ENCODE measurements at regions not wholly inside any gene's neighbourhood (a gene's known extent, or its start where the extent isn't known, plus 50 kb on each side); places are given as distances from the start of the nearest gene placed in this dataset.

DNA sequence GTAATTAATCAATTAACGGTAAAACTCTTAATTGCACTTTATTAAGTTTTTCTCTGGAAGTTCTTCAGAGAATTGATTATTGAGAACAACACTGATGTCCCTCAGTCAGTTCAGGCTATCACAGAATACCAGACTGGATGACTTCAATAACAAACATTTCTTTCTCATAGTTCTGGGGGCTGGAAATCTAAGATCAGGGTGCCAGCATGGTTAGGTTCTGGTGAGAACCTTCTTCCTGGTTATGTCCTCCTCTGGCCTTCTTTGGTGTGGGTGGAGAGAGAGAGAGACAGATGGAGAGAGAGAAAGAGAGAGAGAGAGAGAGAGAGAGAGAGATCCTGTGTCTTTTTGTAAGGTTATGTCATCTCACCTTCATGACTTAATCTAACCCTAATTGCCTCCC is 71.4 kb upstream of the DAP start:
- POLR2A ChIA-PET = no interaction called here
- TF ChIP-seq, protein P1, sequence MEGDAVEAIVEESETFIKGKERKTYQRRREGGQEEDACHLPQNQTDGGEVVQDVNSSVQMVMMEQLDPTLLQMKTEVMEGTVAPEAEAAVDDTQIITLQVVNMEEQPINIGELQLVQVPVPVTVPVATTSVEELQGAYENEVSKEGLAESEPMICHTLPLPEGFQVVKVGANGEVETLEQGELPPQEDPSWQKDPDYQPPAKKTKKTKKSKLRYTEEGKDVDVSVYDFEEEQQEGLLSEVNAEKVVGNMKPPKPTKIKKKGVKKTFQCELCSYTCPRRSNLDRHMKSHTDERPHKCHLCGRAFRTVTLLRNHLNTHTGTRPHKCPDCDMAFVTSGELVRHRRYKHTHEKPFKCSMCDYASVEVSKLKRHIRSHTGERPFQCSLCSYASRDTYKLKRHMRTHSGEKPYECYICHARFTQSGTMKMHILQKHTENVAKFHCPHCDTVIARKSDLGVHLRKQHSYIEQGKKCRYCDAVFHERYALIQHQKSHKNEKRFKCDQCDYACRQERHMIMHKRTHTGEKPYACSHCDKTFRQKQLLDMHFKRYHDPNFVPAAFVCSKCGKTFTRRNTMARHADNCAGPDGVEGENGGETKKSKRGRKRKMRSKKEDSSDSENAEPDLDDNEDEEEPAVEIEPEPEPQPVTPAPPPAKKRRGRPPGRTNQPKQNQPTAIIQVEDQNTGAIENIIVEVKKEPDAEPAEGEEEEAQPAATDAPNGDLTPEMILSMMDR (IDR thresholded peaks at IDR 0.05; ENCODE audit: control extremely low read depth, extremely low read depth, low read depth, missing control alignments) = no peak
- CTCF ChIA-PET = interaction anchor here (0.7 to 1.7 kb wide), 2 partner anchors 17 to 21 kb away, joined by 3 to 4 read pairs; no protein-coding TSS in a partner anchor
- no peak for DNase-seq (ENCODE audit: extremely low spot score)

DNA sequence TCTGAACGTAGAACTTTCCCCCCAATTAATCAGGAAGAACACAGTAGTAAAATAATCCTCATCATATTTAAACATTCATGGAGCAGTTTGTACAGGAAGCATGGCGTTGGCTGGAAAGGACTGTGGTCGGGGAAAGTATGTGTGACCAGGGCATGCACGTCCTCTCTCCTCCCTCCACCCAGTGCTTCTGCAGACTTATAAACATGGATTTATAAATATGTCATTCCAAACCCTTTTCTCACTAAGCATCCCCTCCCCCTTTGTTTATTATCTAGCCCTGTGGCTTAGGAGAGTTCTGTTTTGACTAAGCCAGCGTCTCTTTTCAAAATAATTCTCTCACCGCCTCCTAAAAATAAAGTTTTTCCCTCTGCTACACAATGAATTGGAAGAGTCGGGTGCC is 70.4 kb upstream of the DAP start:
- CTCF ChIA-PET = interaction anchor here (1.5 to 1.7 kb wide), 2 partner anchors 16 to 33 kb away, joined by 3 to 4 read pairs; no protein-coding TSS in a partner anchor
- TF ChIP-seq, protein P1 (IDR thresholded peaks at IDR 0.05; ENCODE audit: control extremely low read depth, extremely low read depth, low read depth, missing control alignments) = no peak
- no peak for DNase-seq (ENCODE audit: extremely low spot score)
- POLR2A ChIA-PET = no interaction called here

DNA sequence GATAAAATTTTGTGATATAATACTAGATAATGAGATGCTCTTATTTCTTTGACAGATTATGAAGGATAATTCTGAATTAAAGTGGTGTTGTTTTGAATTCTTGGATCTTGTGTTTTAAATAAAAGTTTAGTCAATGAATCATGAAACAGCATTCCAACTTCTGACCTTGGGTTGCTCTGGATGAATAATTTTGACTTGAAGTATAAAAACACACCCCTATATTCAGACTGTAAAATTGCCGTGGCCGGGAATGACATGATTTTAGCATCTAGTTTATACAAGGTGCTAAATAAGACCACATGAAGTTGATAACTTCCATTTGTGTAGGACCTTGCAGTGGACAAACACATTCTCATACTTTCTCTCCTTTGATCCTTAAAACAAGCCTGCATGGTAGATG is 67.2 kb upstream of the DAP start:
- TF ChIP-seq, protein P1 (IDR thresholded peaks at IDR 0.05; ENCODE audit: control extremely low read depth, extremely low read depth, low read depth, missing control alignments) = no peak
- ChIA-PET CTCF (interaction anchor here (0.9 to 1.2 kb wide), 2 partner anchors 10 to 36 kb away, joined by 3 read pairs; no protein-coding TSS in a partner anchor), POLR2A (no interaction called here)
- DNase-seq (ENCODE audit: extremely low spot score) = no peak

DNA sequence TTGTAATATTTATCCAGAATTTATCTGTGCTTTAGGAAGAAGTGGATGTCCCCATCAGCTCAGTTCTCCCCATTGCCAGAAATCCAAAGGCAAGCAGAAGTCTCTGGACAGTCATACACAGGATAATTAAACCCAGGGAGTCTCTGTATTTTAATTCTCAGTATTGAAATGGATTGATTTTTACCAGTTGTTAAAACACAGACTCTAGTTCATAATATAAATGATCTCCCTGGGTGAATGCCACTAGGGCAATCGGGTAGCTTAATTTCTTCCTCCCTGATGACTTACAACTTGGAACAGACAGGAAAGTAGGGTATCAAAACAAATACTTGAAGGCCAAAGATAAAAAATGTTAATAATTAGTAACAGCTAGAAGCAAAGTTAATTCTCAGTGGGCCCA is 66.5 kb upstream of the DAP start:
- TF ChIP-seq, protein P1 (IDR thresholded peaks at IDR 0.05; ENCODE audit: control extremely low read depth, extremely low read depth, low read depth, missing control alignments) = no peak
- ChIA-PET POLR2A (no interaction called here), CTCF (interaction anchor here (0.9 to 1.4 kb wide), 5 partner anchors 10 to 150 kb away, joined by 3 read pairs; no protein-coding TSS in a partner anchor)
- DNase-seq (ENCODE audit: extremely low spot score) = no peak

DNA sequence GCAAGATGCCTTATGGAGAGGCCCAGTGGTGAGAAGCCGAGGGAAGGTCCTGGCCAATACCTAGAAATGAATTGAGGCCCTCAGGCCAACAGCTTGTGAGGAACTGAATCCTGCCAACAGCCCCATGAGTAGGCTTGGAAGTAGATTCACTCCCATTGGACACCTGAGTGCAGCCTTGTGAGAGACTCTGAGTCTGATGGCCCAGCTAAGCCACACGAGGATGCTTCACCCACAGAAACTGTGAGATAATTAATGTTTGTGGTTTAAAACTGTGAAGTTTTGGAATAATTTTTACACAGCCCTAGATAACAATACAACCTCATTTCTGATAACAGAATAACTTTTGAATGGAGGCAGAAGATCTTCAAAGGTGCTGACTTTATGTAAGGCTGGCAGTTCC is 65.9 kb upstream of the DAP start:
- ChIA-PET CTCF (interaction anchor here (1.0 to 1.4 kb wide), 6 partner anchors 9 to 150 kb away, joined by 3 read pairs; no protein-coding TSS in a partner anchor), POLR2A (no interaction called here)
- no peak for DNase-seq (ENCODE audit: extremely low spot score)
- TF ChIP-seq, protein P1 (IDR thresholded peaks at IDR 0.05; ENCODE audit: control extremely low read depth, extremely low read depth, low read depth, missing control alignments) = no peak

DNA sequence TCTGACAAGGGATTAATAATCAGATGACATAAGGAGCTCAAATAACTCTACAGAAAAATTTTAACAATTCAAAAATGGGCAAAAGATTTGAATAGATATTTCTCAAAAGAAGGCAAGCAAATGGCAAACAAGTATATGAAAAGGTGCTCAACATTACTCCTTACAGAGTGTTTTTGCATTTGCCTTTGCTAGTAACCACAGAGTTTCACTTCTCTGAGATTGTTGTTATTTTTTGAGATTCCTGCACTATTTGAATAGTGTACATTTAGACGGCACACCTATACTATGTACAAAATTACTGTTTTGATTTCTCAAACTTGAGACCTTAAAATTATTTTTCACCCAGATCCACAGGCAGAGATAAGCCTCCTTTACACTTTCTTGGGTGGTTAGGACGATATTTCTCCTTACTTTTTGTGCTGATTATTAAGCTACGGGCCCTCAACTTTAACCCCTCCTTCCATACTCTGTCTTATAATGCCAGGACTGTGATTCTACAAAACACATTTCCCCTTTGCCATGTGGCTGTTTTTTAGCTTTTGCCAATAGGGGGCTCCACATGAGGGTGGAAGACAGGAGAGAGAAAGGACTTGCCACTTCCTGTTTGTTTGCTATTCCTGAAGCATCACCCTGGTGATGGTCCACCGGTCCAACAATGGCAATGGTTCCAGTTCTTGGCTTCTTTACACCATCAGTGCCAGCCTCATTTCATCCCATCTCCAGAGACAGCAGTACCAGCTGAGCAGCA is 65.0 kb upstream of the DAP start:
- POLR2A ChIA-PET = no interaction called here

More for the DNA sequence above, 65.0 kb upstream of the DAP start:
- TF ChIP-seq, protein P1 (IDR thresholded peaks at IDR 0.05; ENCODE audit: control extremely low read depth, extremely low read depth, low read depth, missing control alignments) = peak; percentile 6
- DNase-seq (ENCODE audit: extremely low spot score) = peak; percentile 21
- CTCF ChIA-PET = interaction anchor here (1.0 to 1.4 kb wide), 5 partner anchors 8 to 151 kb away, joined by 3 read pairs; no protein-coding TSS in a partner anchor
